HepG2 (cell line): ENCODE measurements at regions not wholly inside any gene's neighbourhood (a gene's known extent, or its start where the extent isn't known, plus 50 kb on each side); places are given as distances from the start of the nearest gene placed in this dataset.

Experiments used
- ATAC-seq: fragments of 200-7000 bp; cut with Tn5 transposase; 3 replicates; pipeline ENCODE4 v1.9.1; 2020; ENCODE audit warnings: mild to moderate bottlenecking, moderate library complexity
- BruUV-seq: library from RNA; stranded (reverse); fragments of 400-500 nt; replicated peaks from 2 replicates; lab custom pipeline; 2021; lab: Mats Ljungman, UMichigan
- CTCF ChIA-PET: fragments of 300-600 bp; formaldehyde crosslinking; extraction: SDS; loops from one replicate; lab custom pipeline; 2021; ENCODE audit warnings: low total read pairs, inconsistent platforms, low intra/inter-chr PET ratio; lab: Yijun Ruan, JAX
- POLR2A ChIA-PET: fragments of 350-600 bp; sonication (Branson Sonifier 250); formaldehyde crosslinking; loops from one replicate; lab custom pipeline; 2020; ENCODE audit warnings: antibody characterized with exemption, inconsistent platforms; lab: Yijun Ruan, JAX
- DNase-seq: peaks from one replicate; pipeline ENCODE4 v3.0.0-alpha.2; 2015; ENCODE audit warnings: low spot score
- FAIRE-seq: peaks from 3 replicates; lab custom pipeline; 2011; peaks lifted over from hg19 to GRCh38; lab: Jason Lieb, UNC
- H2AFZ ChIP-seq: one replicate; pipeline ENCODE4 v1.6.1; 2011; ENCODE audit warnings: low read length, inconsistent platforms
- H3K27ac ChIP-seq: fragments of 300-600 bp; 3 replicates; pipeline ENCODE4 v1.8.0; 2011; ENCODE audit warnings: mixed run types, mild to moderate bottlenecking, mixed read lengths, low read length, inconsistent platforms; ENCODE audit not compliant: insufficient read depth; ENCODE audit errors: extremely low read length
- H3K27me3 ChIP-seq, 2 experiments: fragments of 200-600 bp in 1 of 2; 2 replicates in 1 of 2; 3 replicates in 1 of 2; pipeline versions ENCODE4 v1.6.0 to v1.8.0; 2011; ENCODE audit warnings: low read length in 2 of 2, mild to moderate bottlenecking in 2 of 2, moderate library complexity in 2 of 2, inconsistent platforms in 1 of 2; ENCODE audit not compliant: insufficient read depth in 2 of 2, control insufficient read depth in 1 of 2
- H3K36me3 ChIP-seq, 2 experiments: fragments of 200-600 bp in 1 of 2; replicated peaks in 1 of 2; 2 replicates in 1 of 2; 3 replicates in 1 of 2; pipeline versions ENCODE4 v1.5.1 to v1.8.0; 2011; ENCODE audit warnings: low read length in 2 of 2, inconsistent platforms in 1 of 2; ENCODE audit not compliant: insufficient read depth in 2 of 2, control insufficient read depth in 1 of 2
- H3K4me1 ChIP-seq: 2 replicates; pipeline ENCODE4 v1.5.1; 2012; ENCODE audit warnings: low read length, inconsistent platforms; ENCODE audit not compliant: insufficient read depth
- H3K4me2 ChIP-seq: 2 replicates; pipeline ENCODE4 v1.6.0; 2011; ENCODE audit warnings: low read depth, low read length, inconsistent platforms
- H3K4me3 ChIP-seq, 3 experiments: fragments of 200-600 bp in 1 of 3; sonication (generic), shearing (Covaris generic) in 1 of 3; replicated peaks in 1 of 3; 2 replicates each; pipeline ENCODE4 v1.5.1; 2011 to 2016; ENCODE audit warnings: low read length in 3 of 3, inconsistent platforms in 2 of 3, low read depth in 2 of 3, mild to moderate bottlenecking in 2 of 3, control low read depth in 1 of 3, mixed read lengths in 1 of 3; ENCODE audit not compliant: insufficient read depth in 1 of 3
- H3K79me2 ChIP-seq: one replicate; pipeline ENCODE4 v1.6.1; 2011; ENCODE audit warnings: low read length, inconsistent platforms; ENCODE audit not compliant: insufficient read depth
- H3K9ac ChIP-seq: 2 replicates; pipeline ENCODE4 v1.6.0; 2011; ENCODE audit warnings: mild to moderate bottlenecking, low read depth, low read length, inconsistent platforms; ENCODE audit not compliant: insufficient read depth
- H3K9me3 ChIP-seq: 2 replicates; pipeline ENCODE4 v1.5.1; 2012; ENCODE audit warnings: mild to moderate bottlenecking, low read length
- H4K20me1 ChIP-seq: 2 replicates; pipeline ENCODE4 v1.6.0; 2011; ENCODE audit warnings: inconsistent platforms, mild to moderate bottlenecking, low read length, moderate library complexity; ENCODE audit not compliant: insufficient read depth
- AHDC1 ChIP-seq: sonication (generic); formaldehyde crosslinking; IDR thresholded peaks from 2 replicates; pipeline ENCODE4 v1.5.1; 2020; ENCODE audit warnings: mild to moderate bottlenecking, missing genetic modification reagents, borderline replicate concordance
- IRF1 ChIP-seq: sonication (generic); formaldehyde crosslinking; IDR thresholded peaks from 2 replicates; pipeline ENCODE4 v1.4.0; 2020; ENCODE audit warnings: low read depth, mild to moderate bottlenecking, missing genetic modification reagents
- NR3C1 ChIP-seq: sonication (generic); formaldehyde crosslinking; IDR thresholded peaks from 2 replicates; pipeline ENCODE4 v1.4.0; 2020; ENCODE audit warnings: missing genetic modification reagents
- SP1 ChIP-seq, 2 experiments: fragments of 450-650 bp in 1 of 2; sonication (generic) in 1 of 2; formaldehyde crosslinking in 1 of 2; IDR thresholded peaks; 2 replicates each; pipeline versions ENCODE4 v1.4.0 to v1.6.1; 2016 to 2020; ENCODE audit warnings: missing genetic modification reagents in 1 of 2
- ZFP90 ChIP-seq: sonication (generic); formaldehyde crosslinking; IDR thresholded peaks from 2 replicates; pipeline ENCODE4 v1.8.0; 2022; ENCODE audit warnings: missing genetic modification reagents, mild to moderate bottlenecking, inconsistent platforms, borderline replicate concordance
- ZNF337 ChIP-seq: sonication (generic); formaldehyde crosslinking; IDR thresholded peaks from 2 replicates; pipeline ENCODE4 v1.5.1; 2020; ENCODE audit warnings: missing genetic modification reagents, low read depth, mild to moderate bottlenecking, borderline replicate concordance
- ZNF7 ChIP-seq: IDR thresholded peaks from 2 replicates; pipeline ENCODE4 v1.6.1; 2016; ENCODE audit warnings: missing biosample characterization, missing genetic modification reagents
- ZNF704 ChIP-seq: sonication (generic); formaldehyde crosslinking; IDR thresholded peaks from 2 replicates; pipeline ENCODE4 v1.8.1; 2023; ENCODE audit warnings: mild to moderate bottlenecking, inconsistent platforms, moderate library complexity, missing genetic modification reagents, borderline replicate concordance
- ZNF780A ChIP-seq: sonication (generic); formaldehyde crosslinking; IDR thresholded peaks from 2 replicates; pipeline ENCODE4 v1.8.0; 2022; ENCODE audit warnings: mild to moderate bottlenecking, missing genetic modification reagents, moderate library complexity
- WGBS: methylation state at CpG from one replicate; pipeline ENCODE4 v1.1.6; 2017; ENCODE audit warnings: low lambda C conversion rate; 5-methylcytosine and 5-hydroxymethylcytosine counted together
- in situ Hi-C: cut with HindIII; loops from 2 replicates; pipeline ENCODE4 v1.10.0; 2017; ENCODE audit warnings: low pct_unique_long_range_greater_than_20kb; ENCODE audit not compliant: extremely low pct_ligation_motif_present
- intact Hi-C: fragments of 100-400 bp; cut with micrococcal nuclease; formaldehyde crosslinking; loops from one replicate; pipeline ENCODE4 v1.10.0; 2022; ENCODE audit not compliant: unreplicated experiment

- intact Hi-C loops = no loop called here
- Histone ChIP-seq H3K9me3 (no peaks in the 10 kb centered on the region), H3K4me1 (no peaks in the 10 kb centered on the region), H3K4me3 (no peak overlapping the region), H2AFZ (no peak overlapping the region), H3K27ac (no peak overlapping the region), H3K36me3 (no peaks in the 10 kb centered on the region), H3K4me2 (no peak overlapping the region)
- ATAC-seq (no peak), FAIRE-seq (no peak), DNase-seq (no peak)
- CTCF ChIA-PET = no interaction called here
- in situ Hi-C loops = no loop called here
- POLR2A ChIA-PET = no interaction called here
- TF ChIP-seq ZNF7 (CRISPR knock-in tag) = no peak
- TF ChIP-seq SP1 (IDR thresholded peaks at IDR 0.05) = no peak
- no peak for TF ChIP-seq SP1 (CRISPR knock-in tag; IDR thresholded peaks at IDR 0.05)
- no peak for TF ChIP-seq ZFP90 (CRISPR knock-in tag)
- TF ChIP-seq, all 625 proteins: peak for 0
- Histone ChIP-seq H3K79me2 (no peaks in the 10 kb centered on the region), H3K9ac (no peak overlapping the region), H4K20me1 (no peaks in the 10 kb centered on the region), H3K27me3 (no peaks in the 10 kb centered on the region)
- WGBS = 0% methylated on average over 3 of the region's 3 CpGs
- no TSS peak for BruUV-seq
These were observed 350.9 kb upstream of the CCDC179 start for GRCh38 chr11:23211221-23211620.

GRCh38 chr11:23212807-23213206, 352.5 kb upstream of the CCDC179 start:
- no peak overlapping the region for H3K4me2 ChIP-seq
- CTCF ChIA-PET = no interaction called here
- H3K4me1 ChIP-seq = no peaks in the 10 kb centered on the region
- no peak overlapping the region for H3K9ac ChIP-seq
- H3K79me2 ChIP-seq = no peaks in the 10 kb centered on the region
- H3K4me3 ChIP-seq = no peak overlapping the region
- no peaks in the 10 kb centered on the region for H4K20me1 ChIP-seq
- intact Hi-C loops (no loop called here), in situ Hi-C loops (no loop called here)
- FAIRE-seq = no peak
- no peak overlapping the region for H3K27ac ChIP-seq
- H2AFZ ChIP-seq = no peak overlapping the region
- H3K36me3 ChIP-seq = no peaks in the 10 kb centered on the region
- H3K27me3 ChIP-seq = no peaks in the 10 kb centered on the region
- DNase-seq = no peak
- 0% methylated on average over 1 of the region's 1 CpG for WGBS
- BruUV-seq = no TSS peak
- ATAC-seq = no peak
- no peaks in the 10 kb centered on the region for H3K9me3 ChIP-seq
- POLR2A ChIA-PET = no interaction called here
- TF ChIP-seq AHDC1 (CRISPR knock-in tag) (no peak), ZNF337 (CRISPR knock-in tag) (no peak), IRF1 (no peak), NR3C1 (CRISPR knock-in tag) (no peak), ZNF780A (CRISPR knock-in tag) (no peak), ZNF704 (CRISPR knock-in tag) (no peak)
